HepG2 (cell line): ENCODE measurements at regions not wholly inside any gene's neighbourhood (a gene's known extent, or its start where the extent isn't known, plus 50 kb on each side); places are given as distances from the start of the nearest gene placed in this dataset.
"Not testable (repeated sequence)": the region's sequence is repeated elsewhere in the genome, so short reads cannot be mapped to it uniquely, and the experiment has no call there.

Experiments used
- MAFK ChIP-seq, 2 experiments: IDR thresholded peaks in 1 of 2; conservative IDR thresholded peaks in 1 of 2; 2 replicates each; pipeline ENCODE4 v1.6.1; 2011; ENCODE audit warnings: improper control_type of control experiment in 2 of 2, low read length in 2 of 2
- POLR2AphosphoS5 ChIP-seq: IDR thresholded peaks from 2 replicates; pipeline ENCODE4 v1.6.1; 2012; ENCODE audit warnings: low read depth, low read length
- ZNF883 ChIP-seq: sonication (generic); formaldehyde crosslinking; IDR thresholded peaks from 2 replicates; pipeline ENCODE4 v1.5.1; 2020; ENCODE audit warnings: mild to moderate bottlenecking, missing genetic modification reagents; ENCODE audit errors: not compliant biosample characterization
- TF ChIP-seq, protein P1 (sequence below): sonication (generic); formaldehyde crosslinking; IDR thresholded peaks from 2 replicates; pipeline ENCODE4 v1.4.0; 2020; ENCODE audit warnings: mild to moderate bottlenecking, missing genetic modification reagents

DNA sequence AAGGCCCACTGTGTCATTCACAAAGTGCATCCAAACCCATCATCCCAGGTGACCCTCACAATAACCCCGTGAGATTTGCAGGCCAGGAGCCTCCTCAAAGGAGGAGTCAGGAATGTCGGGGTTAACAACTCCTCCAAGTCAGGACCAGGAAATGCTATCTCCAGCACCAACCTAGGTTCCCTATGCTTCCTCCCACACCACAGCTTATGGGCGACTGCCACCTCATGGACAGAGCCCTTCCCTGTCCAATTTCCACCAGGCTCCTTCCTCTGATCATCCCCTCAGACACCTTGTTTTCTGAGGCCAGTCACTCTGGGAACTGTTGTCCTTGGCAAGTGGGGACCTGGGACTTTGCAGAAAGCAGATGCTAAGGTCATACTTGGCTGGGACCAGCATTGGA lies 77.8 kb downstream of the LIMS3 start:
- TF ChIP-seq MAFK (conservative IDR thresholded peaks at IDR 0.05 in 1 of 2, IDR thresholded peaks at IDR 0.05 in 1 of 2; ENCODE audit: low read length in 2 of 2); POLR2AphosphoS5; ZNF883 (CRISPR knock-in tag): not testable (repeated sequence)
- TF ChIP-seq, protein P1, sequence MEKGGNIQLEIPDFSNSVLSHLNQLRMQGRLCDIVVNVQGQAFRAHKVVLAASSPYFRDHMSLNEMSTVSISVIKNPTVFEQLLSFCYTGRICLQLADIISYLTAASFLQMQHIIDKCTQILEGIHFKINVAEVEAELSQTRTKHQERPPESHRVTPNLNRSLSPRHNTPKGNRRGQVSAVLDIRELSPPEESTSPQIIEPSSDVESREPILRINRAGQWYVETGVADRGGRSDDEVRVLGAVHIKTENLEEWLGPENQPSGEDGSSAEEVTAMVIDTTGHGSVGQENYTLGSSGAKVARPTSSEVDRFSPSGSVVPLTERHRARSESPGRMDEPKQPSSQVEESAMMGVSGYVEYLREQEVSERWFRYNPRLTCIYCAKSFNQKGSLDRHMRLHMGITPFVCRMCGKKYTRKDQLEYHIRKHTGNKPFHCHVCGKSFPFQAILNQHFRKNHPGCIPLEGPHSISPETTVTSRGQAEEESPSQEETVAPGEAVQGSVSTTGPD (CRISPR knock-in tag), result not testable (repeated sequence)
